HG02885 (cell line): ENCODE measurements at regions not wholly inside any gene's neighbourhood (a gene's known extent, or its start where the extent isn't known, plus 50 kb on each side); places are given as distances from the start of the nearest gene placed in this dataset.
A peak's percentile ranks its signal among the peaks of the same experiment; 100 is the strongest.

Source experiments
- ATAC-seq: cut with Tn5 transposase; IDR thresholded peaks from one replicate; pipeline ENCODE4 v1.9.1; 2021; ENCODE audit warnings: mild to moderate bottlenecking; ENCODE audit not compliant: unreplicated experiment, poor library complexity

GRCh38 chr2:64819774-64820688 is 166.3 kb upstream of the SERTAD2 start:
- peak; percentile 93 for ATAC-seq

- no peak for ATAC-seq
Measured at GRCh38 chr2:64820901-64821300, 167.2 kb upstream of the SERTAD2 start.

- no peak for ATAC-seq
Measured at GRCh38 chr2:64823794-64824193, 165.4 kb upstream of the SLC1A4 start.

- no peak for ATAC-seq
Measured at GRCh38 chr2:64825831-64826491, 163.2 kb upstream of the SLC1A4 start.

GRCh38 chr2:64826703-64827102 is 162.5 kb upstream of the SLC1A4 start:
- ATAC-seq = no peak

GRCh38 chr2:64828261-64828660 is 160.9 kb upstream of the SLC1A4 start:
- ATAC-seq = no peak

- no peak for ATAC-seq
Measured at GRCh38 chr2:64829525-64829924, 159.7 kb upstream of the SLC1A4 start.

- ATAC-seq = peak; percentile 85
Measured at GRCh38 chr2:64831134-64831976, 157.8 kb upstream of the SLC1A4 start.

- no peak for ATAC-seq
Measured at GRCh38 chr2:64831977-64832328, 157.2 kb upstream of the SLC1A4 start.

- no peak for ATAC-seq
Measured at GRCh38 chr2:64832936-64833335, 156.3 kb upstream of the SLC1A4 start.

- no peak for ATAC-seq
Measured at GRCh38 chr2:64836566-64836965, 152.6 kb upstream of the SLC1A4 start.

- no peak for ATAC-seq
Measured at GRCh38 chr2:64837116-64837731, 152.0 kb upstream of the SLC1A4 start.

- ATAC-seq = no peak
Measured at GRCh38 chr2:64837925-64838641, 151.1 kb upstream of the SLC1A4 start.

- no peak for ATAC-seq
Measured at GRCh38 chr2:64838817-64839216, 150.4 kb upstream of the SLC1A4 start.

- ATAC-seq = peak; percentile 92
Measured at GRCh38 chr2:64839844-64840243, 149.4 kb upstream of the SLC1A4 start.

GRCh38 chr2:64840426-64840881 is 148.7 kb upstream of the SLC1A4 start:
- peak; percentile 10 for ATAC-seq

GRCh38 chr2:64841461-64841860 is 147.7 kb upstream of the SLC1A4 start:
- ATAC-seq = no peak

- ATAC-seq = no peak
Measured at GRCh38 chr2:64842030-64842429, 147.2 kb upstream of the SLC1A4 start.

- no peak for ATAC-seq
Measured at GRCh38 chr2:64844087-64844486, 145.1 kb upstream of the SLC1A4 start.
